Psoas muscle (tissue), 7 donors: ENCODE measurements at regions not wholly inside any gene's neighbourhood (a gene's known extent, or its start where the extent isn't known, plus 50 kb on each side); places are given as distances from the start of the nearest gene placed in this dataset.

Experiments
- ATAC-seq, 4 donors: fragments of 200-7000 bp; cut with Tn5 transposase; one replicate each; pipeline ENCODE4 v1.9.1; 2020; ENCODE audit warnings: moderate library complexity in 3 of 4, mild to moderate bottlenecking in 2 of 4
- DNase-seq, 2 donors: peaks; one replicate each; pipeline ENCODE4 v3.0.0-alpha.2; 2020
- H3K27ac ChIP-seq: fragments of 200-600 bp; one replicate; pipeline ENCODE4 v1.8.0; 2022
- H3K27me3 ChIP-seq, 3 donors: fragments of 200-600 bp in 1 of 3; one replicate each; pipeline versions ENCODE4 v1.6.1 to v1.8.0; 2013 to 2022; ENCODE audit warnings: low read length in 2 of 3, mild to moderate bottlenecking in 2 of 3, moderate library complexity in 1 of 3; ENCODE audit not compliant: insufficient read depth in 3 of 3
- H3K36me3 ChIP-seq, 2 donors: fragments of 200-600 bp in 1 of 2; one replicate each; pipeline versions ENCODE4 v1.6.1 to v1.8.0; 2013 to 2022; ENCODE audit warnings: low read depth in 1 of 2, mild to moderate bottlenecking in 1 of 2, moderate library complexity in 1 of 2; ENCODE audit not compliant: insufficient read depth in 1 of 2
- H3K4me1 ChIP-seq: fragments of 200-600 bp; one replicate; pipeline ENCODE4 v1.8.0; 2022
- H3K4me3 ChIP-seq: fragments of 200-600 bp; one replicate; pipeline ENCODE4 v1.8.0; 2022; ENCODE audit warnings: mild to moderate bottlenecking
- H3K9me3 ChIP-seq: fragments of 200-600 bp; one replicate; pipeline ENCODE4 v1.8.0; 2022
- WGBS, 3 donors: extraction: QIAGEN DNeasy Blood & Tissue Kit; methylation state at CpG; one replicate each; pipeline versions ENCODE4 v1.1.6 to v1.1.7; 2013; 5-methylcytosine and 5-hydroxymethylcytosine counted together
- intact Hi-C, 2 donors: fragments of 100-400 bp; cut with DNase I; formaldehyde crosslinking; loops; one replicate each; pipeline versions ENCODE4 v1.11.0 to v1.14.2; 2022
- TF ChIP-seq, protein P1 (sequence below): fragments of 200-600 bp; IDR thresholded peaks from one replicate; pipeline ENCODE4 v1.8.0; 2022; ENCODE audit warnings: antibody characterized with exemption
- donor health status: healthy with polysubstance abuse.
- donor health status: DM: no; HTN: no; CAD: no; lungs with moderate emphysema.
- donor health status: Bipolar disorder and iron deficiency.
- donor health status: healthy.
- donor health status: DM: yes; HTN: yes; CAD: no.
- donor health status: DM: no; HTN: no; CAD: no.
- donor health status: DM: yes; HTN: yes; CAD: no.

- Histone ChIP-seq H3K4me3 (no peak overlapping the region), H3K27ac (no peak overlapping the region), H3K9me3 (no peaks in the 10 kb centered on the region), H3K4me1 (no peaks in the 10 kb centered on the region), H3K36me3 (no peaks in the 10 kb centered on the region), H3K27me3 (peaks cover 0 to 3% (median 3%) of the 10 kb centered on the region in 3 donors)
- DNase-seq (no peak), ATAC-seq (no peak)
- TF ChIP-seq, protein P1, sequence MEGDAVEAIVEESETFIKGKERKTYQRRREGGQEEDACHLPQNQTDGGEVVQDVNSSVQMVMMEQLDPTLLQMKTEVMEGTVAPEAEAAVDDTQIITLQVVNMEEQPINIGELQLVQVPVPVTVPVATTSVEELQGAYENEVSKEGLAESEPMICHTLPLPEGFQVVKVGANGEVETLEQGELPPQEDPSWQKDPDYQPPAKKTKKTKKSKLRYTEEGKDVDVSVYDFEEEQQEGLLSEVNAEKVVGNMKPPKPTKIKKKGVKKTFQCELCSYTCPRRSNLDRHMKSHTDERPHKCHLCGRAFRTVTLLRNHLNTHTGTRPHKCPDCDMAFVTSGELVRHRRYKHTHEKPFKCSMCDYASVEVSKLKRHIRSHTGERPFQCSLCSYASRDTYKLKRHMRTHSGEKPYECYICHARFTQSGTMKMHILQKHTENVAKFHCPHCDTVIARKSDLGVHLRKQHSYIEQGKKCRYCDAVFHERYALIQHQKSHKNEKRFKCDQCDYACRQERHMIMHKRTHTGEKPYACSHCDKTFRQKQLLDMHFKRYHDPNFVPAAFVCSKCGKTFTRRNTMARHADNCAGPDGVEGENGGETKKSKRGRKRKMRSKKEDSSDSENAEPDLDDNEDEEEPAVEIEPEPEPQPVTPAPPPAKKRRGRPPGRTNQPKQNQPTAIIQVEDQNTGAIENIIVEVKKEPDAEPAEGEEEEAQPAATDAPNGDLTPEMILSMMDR: no peak
- WGBS, 3 donors: 21 to 34% (median 23%) methylated on average over 1 of the region's 1 CpG
- intact Hi-C loops: no loop called here
Measured at GRCh38 chr20:52263757-52264156, 72.2 kb upstream of the ZFP64 start.

- ATAC-seq (no peak), DNase-seq (no peak)
- TF ChIP-seq, protein P1: no peak
- intact Hi-C loops: no loop called here
- no peaks in the 10 kb centered on the region for H3K36me3 ChIP-seq
- peaks cover 0 to 3% (median 3%) of the 10 kb centered on the region in 3 donors for H3K27me3 ChIP-seq
- no peak overlapping the region for H3K4me3 ChIP-seq
- H3K4me1 ChIP-seq: no peaks in the 10 kb centered on the region
- H3K9me3 ChIP-seq: no peaks in the 10 kb centered on the region
- no peak overlapping the region for H3K27ac ChIP-seq
Measured at GRCh38 chr20:52261792-52262191, 70.2 kb upstream of the ZFP64 start.

- intact Hi-C loops: no loop called here
- Histone ChIP-seq H3K27me3 (peaks cover 0 to 3% (median 3%) of the 10 kb centered on the region in 3 donors), H3K36me3 (no peaks in the 10 kb centered on the region)
Measured at GRCh38 chr20:52259295-52259694, 67.7 kb upstream of the ZFP64 start.

DNA sequence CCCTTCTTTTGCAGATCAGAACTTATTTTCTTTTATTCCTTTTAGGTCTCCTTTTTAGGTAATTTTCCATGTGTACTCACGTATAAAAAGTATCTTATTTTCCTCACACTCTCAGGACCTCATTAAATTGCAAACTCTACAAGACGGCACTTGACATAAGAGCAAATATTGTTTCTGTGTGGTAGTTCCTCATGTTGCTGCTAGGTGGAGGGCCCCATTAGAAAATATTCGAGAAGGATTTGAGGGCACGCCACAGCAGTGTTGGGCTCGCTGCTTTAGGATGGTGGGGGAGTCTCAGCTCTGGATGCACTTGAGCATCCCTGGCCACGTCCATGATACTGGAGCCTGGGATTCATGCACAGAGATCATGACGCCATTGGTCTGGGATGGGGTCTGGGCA lies 64.9 kb upstream of the ZFP64 start:
- Histone ChIP-seq H3K36me3 (no peaks in the 10 kb centered on the region), H3K4me3 (no peak overlapping the region), H3K9me3 (no peaks in the 10 kb centered on the region), H3K27ac (no peak overlapping the region), H3K27me3 (no peaks in the 10 kb centered on the region), H3K4me1 (no peaks in the 10 kb centered on the region)
- intact Hi-C loops: no loop called here
- DNase-seq (no peak), ATAC-seq (no peak)
- TF ChIP-seq, protein P1: no peak
- WGBS, 3 donors: 86 to 90% (median 89%) methylated on average over 7 of the region's 7 CpGs

More at GRCh38 chr20:52259295-52259694, 67.7 kb upstream of the ZFP64 start:
- DNase-seq: no peak
- WGBS, 3 donors: 85 to 86% (median 85%) methylated on average over 2 of the region's 2 CpGs
- Histone ChIP-seq H3K9me3 (no peaks in the 10 kb centered on the region), H3K27ac (no peak overlapping the region), H3K4me1 (no peaks in the 10 kb centered on the region), H3K4me3 (no peak overlapping the region)
- ATAC-seq: no peak
- TF ChIP-seq, protein P1: no peak

- Histone ChIP-seq H3K36me3 (no peaks in the 10 kb centered on the region), H3K27me3 (peaks cover 0 to 1% (median 0%) of the 10 kb centered on the region in 3 donors), H3K27ac (no peak overlapping the region), H3K9me3 (no peaks in the 10 kb centered on the region), H3K4me3 (no peak overlapping the region), H3K4me1 (no peaks in the 10 kb centered on the region)
- TF ChIP-seq, protein P1: no peak
- DNase-seq (no peak), ATAC-seq (no peak)
- WGBS, 3 donors: 85 to 90% (median 86%) methylated on average over 5 of the region's 5 CpGs
- intact Hi-C loops: no loop called here
Measured at GRCh38 chr20:52252664-52253063, 61.1 kb upstream of the ZFP64 start.
